Right cardiac atrium (tissue), 5 donors: ENCODE measurements at regions not wholly inside any gene's neighbourhood (a gene's known extent, or its start where the extent isn't known, plus 50 kb on each side); places are given as distances from the start of the nearest gene placed in this dataset.

Experiments used
- ATAC-seq, 2 donors: fragments of 200-7000 bp; cut with Tn5 transposase; one replicate each; pipeline versions ENCODE4 v1.8.0 to v1.9.1; 2020; ENCODE audit warnings: moderate library complexity in 2 of 2, mild to moderate bottlenecking in 1 of 2
- DNase-seq, 3 donors: peaks; one replicate each; pipeline ENCODE4 v3.0.0-alpha.2; 2020
- H3K27ac ChIP-seq: one replicate; pipeline ENCODE4 v1.5.1; 2013; ENCODE audit warnings: mild to moderate bottlenecking, low read length, control low read depth, moderate library complexity
- H3K27me3 ChIP-seq: one replicate; pipeline ENCODE4 v1.6.1; 2013; ENCODE audit not compliant: control insufficient read depth, insufficient read depth
- H3K4me1 ChIP-seq: one replicate; pipeline ENCODE4 v1.6.1; 2013; ENCODE audit warnings: low read length; ENCODE audit not compliant: control insufficient read depth, insufficient read depth
- H3K4me3 ChIP-seq: one replicate; pipeline ENCODE4 v1.5.1; 2013; ENCODE audit warnings: low read length, control low read depth
- H3K9me3 ChIP-seq: one replicate; pipeline ENCODE4 v1.6.1; 2013; ENCODE audit warnings: low read length; ENCODE audit not compliant: control insufficient read depth
- WGBS: extraction: QIAGEN DNeasy Blood & Tissue Kit; methylation state at CpG from one replicate; pipeline ENCODE4 v1.1.7; 2013; 5-methylcytosine and 5-hydroxymethylcytosine counted together
- intact Hi-C, 4 donors: fragments of 100-400 bp; cut with DNase I; formaldehyde crosslinking; loops; one replicate each; pipeline versions ENCODE4 v1.11.0 to v1.14.0; 2022 to 2023
- donor health status: healthy with polysubstance abuse.
- donor health status: DM: no; HTN: yes; CAD: no.
- donor health status: DM: no; HTN: no; CAD: no.
- donor health status: DM: no; HTN: yes; CAD: no; lungs with severe emphysema.
- donor health status: DM: yes; HTN: yes; CAD: no.

GRCh38 chr1:30322859-30323257 is 400.5 kb downstream of the MATN1 start:
- intact Hi-C loops = no loop called here
- Histone ChIP-seq H3K27ac (no peak overlapping the region), H3K4me1 (no peaks in the 10 kb centered on the region), H3K9me3 (no peaks in the 10 kb centered on the region), H3K27me3 (no peaks in the 10 kb centered on the region), H3K4me3 (no peak overlapping the region)
- no peak for DNase-seq
- no peak for ATAC-seq
- WGBS = 72% methylated on average over 5 of the region's 5 CpGs

- intact Hi-C loops = no loop called here
- Histone ChIP-seq H3K27ac (no peak overlapping the region), H3K27me3 (no peaks in the 10 kb centered on the region), H3K4me3 (no peak overlapping the region), H3K4me1 (no peaks in the 10 kb centered on the region), H3K9me3 (no peaks in the 10 kb centered on the region)
- no peak for DNase-seq
- WGBS = 68% methylated on average over 10 of the region's 10 CpGs
- no peak for ATAC-seq
Measured at GRCh38 chr1:30321996-30322858, 401.2 kb downstream of the MATN1 start.

- Histone ChIP-seq H3K4me3 (no peak overlapping the region), H3K27ac (no peak overlapping the region), H3K27me3 (no peaks in the 10 kb centered on the region), H3K9me3 (peaks cover 2% of the 10 kb centered on the region), H3K4me1 (no peaks in the 10 kb centered on the region)
- intact Hi-C loops = no loop called here
- WGBS = 67% methylated on average over 13 of the region's 13 CpGs
- DNase-seq (no peak), ATAC-seq (no peak)
Measured at GRCh38 chr1:30321246-30321910, 402.0 kb downstream of the MATN1 start.

GRCh38 chr1:30320581-30320890 is 402.8 kb downstream of the MATN1 start:
- Histone ChIP-seq H3K4me1 (no peaks in the 10 kb centered on the region), H3K4me3 (no peak overlapping the region), H3K27me3 (no peaks in the 10 kb centered on the region), H3K27ac (no peak overlapping the region), H3K9me3 (peaks cover 2% of the 10 kb centered on the region)
- no peak for ATAC-seq
- no peak for DNase-seq
- 26% methylated on average over 2 of the region's 2 CpGs for WGBS
- intact Hi-C loops = no loop called here

GRCh38 chr1:30319765-30320580 is 403.4 kb downstream of the MATN1 start:
- 68% methylated on average over 11 of the region's 11 CpGs for WGBS
- DNase-seq = no peak
- Histone ChIP-seq H3K27me3 (no peaks in the 10 kb centered on the region), H3K9me3 (peaks cover 2% of the 10 kb centered on the region), H3K27ac (no peak overlapping the region), H3K4me3 (no peak overlapping the region), H3K4me1 (no peaks in the 10 kb centered on the region)
- intact Hi-C loops = no loop called here
- ATAC-seq = no peak

- Histone ChIP-seq H3K27ac (no peak overlapping the region), H3K9me3 (peaks cover 2% of the 10 kb centered on the region), H3K4me3 (no peak overlapping the region), H3K4me1 (no peaks in the 10 kb centered on the region), H3K27me3 (no peaks in the 10 kb centered on the region)
- DNase-seq = no peak
- intact Hi-C loops = no loop called here
- ATAC-seq = no peak
- whole genome bisulfite sequencing = 63% methylated on average over 18 of the region's 18 CpGs
Measured at GRCh38 chr1:30318864-30319718, 404.3 kb downstream of the MATN1 start.

- no peaks in the 10 kb centered on the region for H3K27me3 ChIP-seq
- intact Hi-C loops = no loop called here
- DNase-seq = no peak
- H3K4me1 ChIP-seq = no peaks in the 10 kb centered on the region
- no peak for ATAC-seq
- H3K9me3 ChIP-seq = peaks cover 2% of the 10 kb centered on the region
- no peak overlapping the region for H3K4me3 ChIP-seq
- H3K27ac ChIP-seq = no peak overlapping the region
- WGBS = 39% methylated on average over 8 of the region's 8 CpGs
Measured at GRCh38 chr1:30318413-30318812, 405.0 kb downstream of the MATN1 start.

- H3K27me3 ChIP-seq = no peaks in the 10 kb centered on the region
- H3K27ac ChIP-seq = no peak overlapping the region
- intact Hi-C loops = no loop called here
- DNase-seq (no peak), ATAC-seq (no peak)
- H3K9me3 ChIP-seq = peaks cover 2% of the 10 kb centered on the region
- no peaks in the 10 kb centered on the region for H3K4me1 ChIP-seq
- no peak overlapping the region for H3K4me3 ChIP-seq
- WGBS = 62% methylated on average over 8 of the region's 8 CpGs
Measured at GRCh38 chr1:30317921-30318320, 405.5 kb downstream of the MATN1 start.

- Histone ChIP-seq H3K4me1 (no peaks in the 10 kb centered on the region), H3K9me3 (peaks cover 2% of the 10 kb centered on the region), H3K4me3 (no peak overlapping the region), H3K27me3 (no peaks in the 10 kb centered on the region), H3K27ac (no peak overlapping the region)
- 81% methylated on average over 2 of the region's 2 CpGs for WGBS
- no peak for DNase-seq
- intact Hi-C loops = no loop called here
- no peak for ATAC-seq
Measured at GRCh38 chr1:30316056-30316455, 407.3 kb downstream of the MATN1 start.

- Histone ChIP-seq H3K9me3 (peaks cover 2% of the 10 kb centered on the region), H3K27ac (no peak overlapping the region), H3K27me3 (no peaks in the 10 kb centered on the region), H3K4me1 (no peaks in the 10 kb centered on the region), H3K4me3 (no peak overlapping the region)
- DNase-seq = no peak
- no peak for ATAC-seq
- 43% methylated on average over 4 of the region's 4 CpGs for WGBS
- intact Hi-C loops = no loop called here
Measured at GRCh38 chr1:30315185-30315960, 408.0 kb downstream of the MATN1 start.
